Glutamatergic neuron (in vitro differentiated cells): ENCODE measurements at regions not wholly inside any gene's neighbourhood (a gene's known extent, or its start where the extent isn't known, plus 50 kb on each side); places are given as distances from the start of the nearest gene placed in this dataset.

Experiments used
- DNase-seq: peaks from one replicate; pipeline ENCODE4 v3.0.0; 2022
- H3K27ac Mint-ChIP-seq: one replicate; pipeline ENCODE4 v1.8.0; 2020; ENCODE audit warnings: mild to moderate bottlenecking, mixed read lengths, inconsistent platforms; ENCODE audit not compliant: unreplicated experiment
- H3K27me3 Mint-ChIP-seq: one replicate; pipeline ENCODE4 v1.8.0; 2020; ENCODE audit warnings: mild to moderate bottlenecking, moderate library complexity, mixed read lengths, inconsistent platforms; ENCODE audit not compliant: unreplicated experiment
- H3K36me3 Mint-ChIP-seq: one replicate; pipeline ENCODE4 v1.8.0; 2020; ENCODE audit warnings: mild to moderate bottlenecking, mixed read lengths, inconsistent platforms; ENCODE audit not compliant: unreplicated experiment
- H3K4me1 Mint-ChIP-seq: one replicate; pipeline ENCODE4 v1.8.0; 2020; ENCODE audit warnings: mild to moderate bottlenecking, low read depth, mixed read lengths, inconsistent platforms; ENCODE audit not compliant: unreplicated experiment
- H3K4me3 Mint-ChIP-seq: one replicate; pipeline ENCODE4 v1.8.0; 2020; ENCODE audit warnings: mild to moderate bottlenecking, mixed read lengths, inconsistent platforms; ENCODE audit not compliant: unreplicated experiment
- H3K9me3 Mint-ChIP-seq: one replicate; pipeline ENCODE4 v1.8.0; 2020; ENCODE audit warnings: mild to moderate bottlenecking, moderate library complexity, mixed read lengths, inconsistent platforms; ENCODE audit not compliant: unreplicated experiment
- CTCF ChIP-seq: fragments of 200-600 bp; sonication (generic); IDR thresholded peaks from one replicate; pipeline ENCODE4 v1.5.0; 2021; ENCODE audit not compliant: partially characterized antibody, unreplicated experiment

- no peak overlapping the region for H3K4me3 Mint-ChIP-seq
- peaks cover 1% of the 10 kb centered on the region for H3K27me3 Mint-ChIP-seq
- no peaks in the 10 kb centered on the region for H3K36me3 Mint-ChIP-seq
- H3K4me1 Mint-ChIP-seq = no peaks in the 10 kb centered on the region
- no peak for TF ChIP-seq CTCF
- H3K9me3 Mint-ChIP-seq = no peaks in the 10 kb centered on the region
- DNase-seq = no peak
- H3K27ac Mint-ChIP-seq = no peak overlapping the region
Measured at GRCh38 chr14:62428429-62429203, 616.6 kb downstream of the KCNH5 start.

GRCh38 chr14:62429683-62430082 is 615.6 kb downstream of the KCNH5 start:
- DNase-seq = no peak
- no peak overlapping the region for H3K4me3 Mint-ChIP-seq
- no peak overlapping the region for H3K27ac Mint-ChIP-seq
- TF ChIP-seq CTCF = no peak
- peaks cover 3% of the 10 kb centered on the region for H3K27me3 Mint-ChIP-seq
- no peaks in the 10 kb centered on the region for H3K9me3 Mint-ChIP-seq
- H3K36me3 Mint-ChIP-seq = no peaks in the 10 kb centered on the region
- no peaks in the 10 kb centered on the region for H3K4me1 Mint-ChIP-seq

GRCh38 chr14:62431496-62431895 is 613.8 kb downstream of the KCNH5 start:
- no peaks in the 10 kb centered on the region for H3K9me3 Mint-ChIP-seq
- H3K27me3 Mint-ChIP-seq = peaks cover 3% of the 10 kb centered on the region
- H3K27ac Mint-ChIP-seq = no peak overlapping the region
- H3K4me3 Mint-ChIP-seq = no peak overlapping the region
- no peak for DNase-seq
- no peak for TF ChIP-seq CTCF
- H3K36me3 Mint-ChIP-seq = no peaks in the 10 kb centered on the region
- H3K4me1 Mint-ChIP-seq = no peaks in the 10 kb centered on the region

- H3K27ac Mint-ChIP-seq = no peak overlapping the region
- no peak overlapping the region for H3K4me3 Mint-ChIP-seq
- H3K36me3 Mint-ChIP-seq = no peaks in the 10 kb centered on the region
- DNase-seq = no peak
- H3K4me1 Mint-ChIP-seq = no peaks in the 10 kb centered on the region
- no peak for TF ChIP-seq CTCF
- peaks cover 3% of the 10 kb centered on the region for H3K27me3 Mint-ChIP-seq
- peaks cover 1% of the 10 kb centered on the region for H3K9me3 Mint-ChIP-seq
Measured at GRCh38 chr14:62432955-62433354, 612.3 kb downstream of the KCNH5 start.

- Mint-ChIP-seq H3K4me1 (no peaks in the 10 kb centered on the region), H3K27ac (no peak overlapping the region), H3K9me3 (peaks cover 9% of the 10 kb centered on the region), H3K4me3 (no peak overlapping the region), H3K27me3 (peaks cover 2% of the 10 kb centered on the region), H3K36me3 (peaks cover 5% of the 10 kb centered on the region)
- no peak for TF ChIP-seq CTCF
- no peak for DNase-seq
Measured at GRCh38 chr14:62436261-62436660, 609.0 kb downstream of the KCNH5 start.
